SU-DHL-6 (cell line): ENCODE measurements at regions not wholly inside any gene's neighbourhood (a gene's known extent, or its start where the extent isn't known, plus 50 kb on each side); places are given as distances from the start of the nearest gene placed in this dataset.

ENCODE experiments used
- H2AFZ ChIP-seq: fragments of 200-600 bp; sonication (generic); 2 replicates; pipeline ENCODE4 v1.6.1; 2014; ENCODE audit warnings: low read depth, mild to moderate bottlenecking, moderate library complexity, mixed read lengths, antibody characterized with exemption, low read length; ENCODE audit not compliant: severe bottlenecking
- H3F3A ChIP-seq: fragments of 200-600 bp; shearing (Covaris generic); 2 replicates; pipeline ENCODE4 v1.6.0; 2016; ENCODE audit warnings: antibody characterized with exemption, mild to moderate bottlenecking; ENCODE audit not compliant: insufficient read depth
- H3K27ac ChIP-seq: fragments of 200-600 bp; sonication (generic); 2 replicates; pipeline ENCODE4 v1.5.1; 2016; ENCODE audit warnings: low read depth, mild to moderate bottlenecking, low read length, moderate library complexity, mixed read lengths
- H3K27me3 ChIP-seq: fragments of 200-600 bp; sonication (generic), shearing (Covaris generic); 2 replicates; pipeline ENCODE4 v1.6.0; 2014; ENCODE audit warnings: mild to moderate bottlenecking, low read length
- H3K36me3 ChIP-seq: fragments of 200-600 bp; sonication (generic); 2 replicates; pipeline ENCODE4 v1.6.1; 2014; ENCODE audit warnings: mild to moderate bottlenecking, low read length, mixed read lengths
- H3K4me2 ChIP-seq: fragments of 300-600, 200-600 bp; shearing (Covaris generic), sonication (generic); 2 replicates; pipeline ENCODE4 v1.6.0; 2014; ENCODE audit warnings: low read length, low read depth, mild to moderate bottlenecking; ENCODE audit not compliant: poor library complexity, severe bottlenecking
- H3K4me3 ChIP-seq: fragments of 200-600 bp; sonication (generic); 2 replicates; pipeline ENCODE4 v1.5.1; 2014; ENCODE audit warnings: antibody characterized with exemption, low read length, mild to moderate bottlenecking, mixed read lengths; ENCODE audit not compliant: insufficient read depth, poor library complexity, severe bottlenecking
- H3K79me2 ChIP-seq: fragments of 200-600 bp; sonication (generic); 2 replicates; pipeline ENCODE4 v1.6.1; 2014; ENCODE audit warnings: mild to moderate bottlenecking, low read length, moderate library complexity; ENCODE audit not compliant: insufficient read depth
- H3K9ac ChIP-seq: fragments of 200-600 bp; sonication (generic); 2 replicates; pipeline ENCODE4 v1.7.0; 2014; ENCODE audit warnings: mild to moderate bottlenecking, low read length
- H3K9me2 ChIP-seq: fragments of 200-600 bp; sonication (generic); replicated peaks from 2 replicates; pipeline ENCODE4 v1.6.1; 2014; ENCODE audit warnings: low read length; ENCODE audit not compliant: insufficient read depth
- H3K9me3 ChIP-seq: fragments of 200-600 bp; sonication (generic); 2 replicates; pipeline ENCODE4 v1.6.1; 2014; ENCODE audit warnings: low read length, mixed read lengths; ENCODE audit not compliant: insufficient read depth
- H4K20me1 ChIP-seq: fragments of 200-600 bp; sonication (generic); 2 replicates; pipeline ENCODE4 v1.6.1; 2014; ENCODE audit warnings: low read depth, mild to moderate bottlenecking, antibody characterized with exemption, low read length, moderate library complexity, mixed read lengths
- CTCF ChIP-seq: fragments of 200-600 bp; sonication (generic); IDR thresholded peaks from one replicate; pipeline ENCODE4 v1.5.1; 2017; ENCODE audit warnings: antibody characterized with exemption, mild to moderate bottlenecking, low read length, moderate library complexity; ENCODE audit not compliant: insufficient read depth, poor library complexity, severe bottlenecking
- EZH2phosphoT487 ChIP-seq: fragments of 200-600 bp; sonication (generic), shearing (Covaris generic); conservative IDR thresholded peaks from 2 replicates; pipeline ENCODE4 v1.6.1; 2018; ENCODE audit warnings: mild to moderate bottlenecking, antibody characterized with exemption, low read length, moderate library complexity, mixed read lengths

GRCh38 chr5:128826275-128826674, 139.0 kb upstream of the SLC27A6 start:
- H3K4me2 ChIP-seq = no peak overlapping the region
- no peak overlapping the region for H3K27ac ChIP-seq
- H3K4me3 ChIP-seq = no peak overlapping the region
- no peaks in the 10 kb centered on the region for H3F3A ChIP-seq
- TF ChIP-seq EZH2phosphoT487 (no peak), CTCF (no peak)
- no peak overlapping the region for H3K9ac ChIP-seq
- H3K27me3 ChIP-seq = no peaks in the 10 kb centered on the region
- H4K20me1 ChIP-seq = no peaks in the 10 kb centered on the region
- H3K36me3 ChIP-seq = no peaks in the 10 kb centered on the region
- H2AFZ ChIP-seq = no peak overlapping the region
- no peaks in the 10 kb centered on the region for H3K9me2 ChIP-seq
- no peaks in the 10 kb centered on the region for H3K9me3 ChIP-seq
- no peaks in the 10 kb centered on the region for H3K79me2 ChIP-seq

GRCh38 chr5:128836571-128836970, 128.7 kb upstream of the SLC27A6 start:
- no peak overlapping the region for H3K4me3 ChIP-seq
- H3K9ac ChIP-seq = no peak overlapping the region
- H2AFZ ChIP-seq = no peak overlapping the region
- no peaks in the 10 kb centered on the region for H4K20me1 ChIP-seq
- H3K4me2 ChIP-seq = no peak overlapping the region
- H3K79me2 ChIP-seq = no peaks in the 10 kb centered on the region
- H3K36me3 ChIP-seq = no peaks in the 10 kb centered on the region
- no peak for TF ChIP-seq EZH2phosphoT487
- no peak for TF ChIP-seq CTCF
- H3K9me3 ChIP-seq = no peaks in the 10 kb centered on the region
- no peaks in the 10 kb centered on the region for H3K27me3 ChIP-seq
- no peak overlapping the region for H3K27ac ChIP-seq
- H3F3A ChIP-seq = no peaks in the 10 kb centered on the region
- no peaks in the 10 kb centered on the region for H3K9me2 ChIP-seq

- no peaks in the 10 kb centered on the region for H3K79me2 ChIP-seq
- H3F3A ChIP-seq = no peaks in the 10 kb centered on the region
- H3K27ac ChIP-seq = no peak overlapping the region
- TF ChIP-seq CTCF (no peak), EZH2phosphoT487 (no peak)
- H3K9ac ChIP-seq = no peak overlapping the region
- no peaks in the 10 kb centered on the region for H3K9me3 ChIP-seq
- no peak overlapping the region for H3K4me3 ChIP-seq
- H3K9me2 ChIP-seq = no peaks in the 10 kb centered on the region
- no peaks in the 10 kb centered on the region for H3K36me3 ChIP-seq
- no peaks in the 10 kb centered on the region for H4K20me1 ChIP-seq
- no peak overlapping the region for H3K4me2 ChIP-seq
- no peaks in the 10 kb centered on the region for H3K27me3 ChIP-seq
- H2AFZ ChIP-seq = no peak overlapping the region
Measured at GRCh38 chr5:128838623-128839022, 126.7 kb upstream of the SLC27A6 start.

GRCh38 chr5:128842241-128842640, 123.0 kb upstream of the SLC27A6 start:
- no peaks in the 10 kb centered on the region for H4K20me1 ChIP-seq
- TF ChIP-seq EZH2phosphoT487 (no peak), CTCF (no peak)
- no peak overlapping the region for H3K9ac ChIP-seq
- no peak overlapping the region for H3K4me2 ChIP-seq
- no peaks in the 10 kb centered on the region for H3F3A ChIP-seq
- no peak overlapping the region for H3K4me3 ChIP-seq
- no peak overlapping the region for H3K27ac ChIP-seq
- no peaks in the 10 kb centered on the region for H3K36me3 ChIP-seq
- H3K79me2 ChIP-seq = no peaks in the 10 kb centered on the region
- H3K9me3 ChIP-seq = no peaks in the 10 kb centered on the region
- no peaks in the 10 kb centered on the region for H3K9me2 ChIP-seq
- H3K27me3 ChIP-seq = no peaks in the 10 kb centered on the region
- no peak overlapping the region for H2AFZ ChIP-seq
